ENCODE measurements at regions not wholly inside any gene's neighbourhood (a gene's known extent, or its start where the extent isn't known, plus 50 kb on each side); places are given as distances from the start of the nearest gene placed in this dataset.

GRCh38 chr10:128730922-128731321 lies 604.7 kb upstream of the MKI67 start:
- TF ChIP-seq POLR2A (IDR thresholded peaks at IDR 0.05; ENCODE audit: low read length) (no peak), GATA1 (IDR thresholded peaks at IDR 0.05; ENCODE audit: low read depth, low read length) (no peak)

All from erythroblast (primary cell).